ENCODE measurements at regions not wholly inside any gene's neighbourhood (a gene's known extent, or its start where the extent isn't known, plus 50 kb on each side); places are given as distances from the start of the nearest gene placed in this dataset.

- Histone ChIP-seq H3K4me2 (ENCODE audit: low read length) (no peak overlapping the region), H4K20me1 (ENCODE audit: insufficient read depth) (no peaks in the 10 kb centered on the region), H3K4me3 (replicated peaks in 1 of 2; ENCODE audit: low read depth in 1 of 2, low read length in 2 of 2) (no peak overlapping the region), H3K9me3 (ENCODE audit: control insufficient read depth in 1 of 2, insufficient read depth in 1 of 2, low read depth in 1 of 2, low read length in 2 of 2) (no peaks in the 10 kb centered on the region), H3K9me2 (ENCODE audit: insufficient read depth) (no peaks in the 10 kb centered on the region; the same call in 1 of the 2 replicates), H3K27ac (ENCODE audit: low read depth, low read length) (no peak overlapping the region), H3K4me1 (ENCODE audit: control insufficient read depth in 1 of 2, insufficient read depth in 2 of 2, low read length in 2 of 2) (no peaks in the 10 kb centered on the region), H3K36me3 (ENCODE audit: control insufficient read depth in 1 of 2, insufficient read depth in 2 of 2, low read length in 2 of 2) (no peaks in the 10 kb centered on the region), H3K27me3 (ENCODE audit: insufficient read depth, low read length) (peaks cover 15% of the 10 kb centered on the region), H3K79me2 (ENCODE audit: insufficient read depth, low read length) (no peaks in the 10 kb centered on the region), H2AFZ (ENCODE audit: low read depth, low read length, poor library complexity, severe bottlenecking) (no peak overlapping the region), H3K9ac (ENCODE audit: low read length) (no peak overlapping the region)
- POLR2A ChIA-PET, result no interaction called here
- DNase-seq (ENCODE audit: low read depth, low spot score) (no peak), ATAC-seq (no peak)
- CTCF ChIA-PET, result no interaction called here
- no TSS peak for BruUV-seq (replicated peaks)
- RAD21 ChIA-PET (ENCODE audit: low non-redundant PET in 1 of 2, low total read pairs in 2 of 2, uncharacterized antibody in 2 of 2, unreplicated experiment in 2 of 2), result no interaction called here
- intact Hi-C loops (cut with micrococcal nuclease), result no loop called here
- TF ChIP-seq, protein P1, sequence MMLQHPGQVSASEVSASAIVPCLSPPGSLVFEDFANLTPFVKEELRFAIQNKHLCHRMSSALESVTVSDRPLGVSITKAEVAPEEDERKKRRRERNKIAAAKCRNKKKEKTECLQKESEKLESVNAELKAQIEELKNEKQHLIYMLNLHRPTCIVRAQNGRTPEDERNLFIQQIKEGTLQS (IDR thresholded peaks at IDR 0.05), result no peak
- TF ChIP-seq EZH2 (IDR thresholded peaks at IDR 0.05) (no peak), REST (IDR thresholded peaks at IDR 0.05; ENCODE audit: low read depth) (no peak), CEBPB (IDR thresholded peaks at IDR 0.05; ENCODE audit: low read depth) (no peak), POLR2AphosphoS5 (IDR thresholded peaks at IDR 0.05; ENCODE audit: low read depth, low read length) (no peak), ZFX (IDR thresholded peaks at IDR 0.05) (no peak), EGR1 (IDR thresholded peaks at IDR 0.05; ENCODE audit: low read depth) (no peak), SRF (IDR thresholded peaks at IDR 0.05; ENCODE audit: low read depth) (no peak), EZH2phosphoT487 (IDR thresholded peaks at IDR 0.05; ENCODE audit: borderline replicate concordance) (no peak), SP1 (IDR thresholded peaks at IDR 0.05; ENCODE audit: low read depth) (no peak), YY1 (IDR thresholded peaks at IDR 0.05; ENCODE audit: extremely low read depth, insufficient replicate concordance, low read depth, low read length) (no peak), JUND (IDR thresholded peaks at IDR 0.05) (no peak), ZNF274 (IDR thresholded peaks at IDR 0.05; ENCODE audit: low read depth, low read length) (no peak), ELF1 (IDR thresholded peaks at IDR 0.05; ENCODE audit: borderline replicate concordance, low read depth) (no peak), FOSL1 (IDR thresholded peaks at IDR 0.05; ENCODE audit: low read depth) (no peak), TCF7L2 (IDR thresholded peaks at IDR 0.05; ENCODE audit: borderline replicate concordance, extremely low read depth, insufficient read depth, insufficient read length) (no peak)
- TF ChIP-seq, protein P2, sequence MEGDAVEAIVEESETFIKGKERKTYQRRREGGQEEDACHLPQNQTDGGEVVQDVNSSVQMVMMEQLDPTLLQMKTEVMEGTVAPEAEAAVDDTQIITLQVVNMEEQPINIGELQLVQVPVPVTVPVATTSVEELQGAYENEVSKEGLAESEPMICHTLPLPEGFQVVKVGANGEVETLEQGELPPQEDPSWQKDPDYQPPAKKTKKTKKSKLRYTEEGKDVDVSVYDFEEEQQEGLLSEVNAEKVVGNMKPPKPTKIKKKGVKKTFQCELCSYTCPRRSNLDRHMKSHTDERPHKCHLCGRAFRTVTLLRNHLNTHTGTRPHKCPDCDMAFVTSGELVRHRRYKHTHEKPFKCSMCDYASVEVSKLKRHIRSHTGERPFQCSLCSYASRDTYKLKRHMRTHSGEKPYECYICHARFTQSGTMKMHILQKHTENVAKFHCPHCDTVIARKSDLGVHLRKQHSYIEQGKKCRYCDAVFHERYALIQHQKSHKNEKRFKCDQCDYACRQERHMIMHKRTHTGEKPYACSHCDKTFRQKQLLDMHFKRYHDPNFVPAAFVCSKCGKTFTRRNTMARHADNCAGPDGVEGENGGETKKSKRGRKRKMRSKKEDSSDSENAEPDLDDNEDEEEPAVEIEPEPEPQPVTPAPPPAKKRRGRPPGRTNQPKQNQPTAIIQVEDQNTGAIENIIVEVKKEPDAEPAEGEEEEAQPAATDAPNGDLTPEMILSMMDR (IDR thresholded peaks at IDR 0.05 in 2 of 3, conservative IDR thresholded peaks at IDR 0.05 in 1 of 3; ENCODE audit: borderline replicate concordance in 1 of 3, insufficient read depth in 1 of 3, low read depth in 2 of 3, low read length in 2 of 3), result no peak
- TF ChIP-seq, protein P3, sequence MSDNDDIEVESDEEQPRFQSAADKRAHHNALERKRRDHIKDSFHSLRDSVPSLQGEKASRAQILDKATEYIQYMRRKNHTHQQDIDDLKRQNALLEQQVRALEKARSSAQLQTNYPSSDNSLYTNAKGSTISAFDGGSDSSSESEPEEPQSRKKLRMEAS (IDR thresholded peaks at IDR 0.05), result no peak
- TF ChIP-seq, protein P4, sequence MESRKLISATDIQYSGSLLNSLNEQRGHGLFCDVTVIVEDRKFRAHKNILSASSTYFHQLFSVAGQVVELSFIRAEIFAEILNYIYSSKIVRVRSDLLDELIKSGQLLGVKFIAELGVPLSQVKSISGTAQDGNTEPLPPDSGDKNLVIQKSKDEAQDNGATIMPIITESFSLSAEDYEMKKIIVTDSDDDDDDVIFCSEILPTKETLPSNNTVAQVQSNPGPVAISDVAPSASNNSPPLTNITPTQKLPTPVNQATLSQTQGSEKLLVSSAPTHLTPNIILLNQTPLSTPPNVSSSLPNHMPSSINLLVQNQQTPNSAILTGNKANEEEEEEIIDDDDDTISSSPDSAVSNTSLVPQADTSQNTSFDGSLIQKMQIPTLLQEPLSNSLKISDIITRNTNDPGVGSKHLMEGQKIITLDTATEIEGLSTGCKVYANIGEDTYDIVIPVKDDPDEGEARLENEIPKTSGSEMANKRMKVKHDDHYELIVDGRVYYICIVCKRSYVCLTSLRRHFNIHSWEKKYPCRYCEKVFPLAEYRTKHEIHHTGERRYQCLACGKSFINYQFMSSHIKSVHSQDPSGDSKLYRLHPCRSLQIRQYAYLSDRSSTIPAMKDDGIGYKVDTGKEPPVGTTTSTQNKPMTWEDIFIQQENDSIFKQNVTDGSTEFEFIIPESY (IDR thresholded peaks at IDR 0.05; ENCODE audit: extremely low read depth, insufficient replicate concordance, low read length), result no peak
These were observed 126.9 kb downstream of the MATN1 start for GRCh38 chr1:30596470-30596869.

Measured in HCT116 (cell line).